ENCODE measurements at regions not wholly inside any gene's neighbourhood (a gene's known extent, or its start where the extent isn't known, plus 50 kb on each side); places are given as distances from the start of the nearest gene placed in this dataset.

DNA sequence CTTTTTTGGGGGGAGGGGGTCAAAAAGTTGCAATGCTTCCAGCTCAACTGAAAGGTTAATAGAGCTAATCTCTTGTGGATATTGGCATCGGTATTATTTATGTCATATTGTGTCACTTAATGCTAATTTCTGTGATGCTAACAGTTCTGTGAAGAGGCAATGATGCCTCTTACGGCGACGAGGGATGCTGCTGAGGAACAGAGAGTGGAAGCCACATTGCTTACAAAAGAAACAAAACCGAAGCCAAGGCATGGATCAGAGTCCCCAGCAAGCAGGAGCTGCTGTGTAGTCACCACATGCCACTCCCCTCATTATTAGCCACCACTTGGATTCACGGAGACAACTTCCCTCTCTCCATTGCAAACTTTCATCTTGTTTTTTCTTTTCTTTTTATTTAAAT is 536.5 kb upstream of the MGMT start:
- TF ChIP-seq EZH2 (IDR thresholded peaks at IDR 0.05; ENCODE audit: borderline replicate concordance), result no peak
- TF ChIP-seq, protein P1, sequence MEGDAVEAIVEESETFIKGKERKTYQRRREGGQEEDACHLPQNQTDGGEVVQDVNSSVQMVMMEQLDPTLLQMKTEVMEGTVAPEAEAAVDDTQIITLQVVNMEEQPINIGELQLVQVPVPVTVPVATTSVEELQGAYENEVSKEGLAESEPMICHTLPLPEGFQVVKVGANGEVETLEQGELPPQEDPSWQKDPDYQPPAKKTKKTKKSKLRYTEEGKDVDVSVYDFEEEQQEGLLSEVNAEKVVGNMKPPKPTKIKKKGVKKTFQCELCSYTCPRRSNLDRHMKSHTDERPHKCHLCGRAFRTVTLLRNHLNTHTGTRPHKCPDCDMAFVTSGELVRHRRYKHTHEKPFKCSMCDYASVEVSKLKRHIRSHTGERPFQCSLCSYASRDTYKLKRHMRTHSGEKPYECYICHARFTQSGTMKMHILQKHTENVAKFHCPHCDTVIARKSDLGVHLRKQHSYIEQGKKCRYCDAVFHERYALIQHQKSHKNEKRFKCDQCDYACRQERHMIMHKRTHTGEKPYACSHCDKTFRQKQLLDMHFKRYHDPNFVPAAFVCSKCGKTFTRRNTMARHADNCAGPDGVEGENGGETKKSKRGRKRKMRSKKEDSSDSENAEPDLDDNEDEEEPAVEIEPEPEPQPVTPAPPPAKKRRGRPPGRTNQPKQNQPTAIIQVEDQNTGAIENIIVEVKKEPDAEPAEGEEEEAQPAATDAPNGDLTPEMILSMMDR (IDR thresholded peaks at IDR 0.05; ENCODE audit: poor library complexity), result no peak
